Fibroblast of lung (primary cell): ENCODE measurements at regions not wholly inside any gene's neighbourhood (a gene's known extent, or its start where the extent isn't known, plus 50 kb on each side); places are given as distances from the start of the nearest gene placed in this dataset.

Experiments
- EZH2 ChIP-seq: IDR thresholded peaks from 2 replicates; pipeline ENCODE4 v1.5.1; 2012; ENCODE audit warnings: low read length, control low read depth, mild to moderate bottlenecking; ENCODE audit errors: missing control alignments
- TF ChIP-seq, protein P1 (sequence below), 2 donors: IDR thresholded peaks in 1 of 2; conservative IDR thresholded peaks in 1 of 2; 1 replicate in 1 of 2; 2 replicates in 1 of 2; pipeline ENCODE4 v1.5.1; 2011 to 2012; ENCODE audit warnings: low read length in 2 of 2, control low read depth in 1 of 2, inconsistent platforms in 1 of 2, low read depth in 1 of 2, mild to moderate bottlenecking in 1 of 2

DNA sequence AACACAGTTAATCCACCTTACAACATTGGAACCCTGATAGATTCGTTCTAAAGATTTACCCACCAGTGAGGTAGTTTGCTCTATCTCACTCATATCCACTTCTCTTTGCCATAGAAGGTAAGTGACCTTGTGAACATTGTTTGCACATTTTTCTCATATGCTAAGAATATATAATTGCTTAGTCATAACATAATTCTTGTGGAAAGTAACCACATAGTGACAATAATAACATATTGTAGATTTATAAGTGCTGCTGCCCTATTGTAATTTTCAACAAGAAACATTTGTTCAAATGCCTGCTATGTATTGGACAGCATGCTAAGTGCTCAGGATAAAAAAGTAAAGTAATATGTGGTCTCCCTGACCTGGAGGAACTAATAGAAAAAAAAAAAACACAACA lies 554.2 kb upstream of the KCNMB2 start:
- no peak for TF ChIP-seq EZH2
- TF ChIP-seq, protein P1, sequence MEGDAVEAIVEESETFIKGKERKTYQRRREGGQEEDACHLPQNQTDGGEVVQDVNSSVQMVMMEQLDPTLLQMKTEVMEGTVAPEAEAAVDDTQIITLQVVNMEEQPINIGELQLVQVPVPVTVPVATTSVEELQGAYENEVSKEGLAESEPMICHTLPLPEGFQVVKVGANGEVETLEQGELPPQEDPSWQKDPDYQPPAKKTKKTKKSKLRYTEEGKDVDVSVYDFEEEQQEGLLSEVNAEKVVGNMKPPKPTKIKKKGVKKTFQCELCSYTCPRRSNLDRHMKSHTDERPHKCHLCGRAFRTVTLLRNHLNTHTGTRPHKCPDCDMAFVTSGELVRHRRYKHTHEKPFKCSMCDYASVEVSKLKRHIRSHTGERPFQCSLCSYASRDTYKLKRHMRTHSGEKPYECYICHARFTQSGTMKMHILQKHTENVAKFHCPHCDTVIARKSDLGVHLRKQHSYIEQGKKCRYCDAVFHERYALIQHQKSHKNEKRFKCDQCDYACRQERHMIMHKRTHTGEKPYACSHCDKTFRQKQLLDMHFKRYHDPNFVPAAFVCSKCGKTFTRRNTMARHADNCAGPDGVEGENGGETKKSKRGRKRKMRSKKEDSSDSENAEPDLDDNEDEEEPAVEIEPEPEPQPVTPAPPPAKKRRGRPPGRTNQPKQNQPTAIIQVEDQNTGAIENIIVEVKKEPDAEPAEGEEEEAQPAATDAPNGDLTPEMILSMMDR (conservative IDR thresholded peaks at IDR 0.05 in 1 of 2, IDR thresholded peaks at IDR 0.05 in 1 of 2; ENCODE audit: low read depth in 1 of 2, low read length in 2 of 2): no peak
